ENCODE measurements at regions not wholly inside any gene's neighbourhood (a gene's known extent, or its start where the extent isn't known, plus 50 kb on each side); places are given as distances from the start of the nearest gene placed in this dataset.

- H3K27me3 ChIP-seq (ENCODE audit: insufficient read depth, low read length) = no peaks in the 10 kb centered on the region
- H2AFZ ChIP-seq (ENCODE audit: low read depth, low read length, poor library complexity, severe bottlenecking) = no peak overlapping the region
- DNase-seq (ENCODE audit: low read depth, low spot score) = no peak
- TF ChIP-seq POLR2A (IDR thresholded peaks at IDR 0.05; ENCODE audit: borderline replicate concordance, extremely low read depth, insufficient read depth, insufficient read length) (no peak), ELF1 (IDR thresholded peaks at IDR 0.05; ENCODE audit: borderline replicate concordance, low read depth) (no peak), CTCF (IDR thresholded peaks at IDR 0.05 in 2 of 3, conservative IDR thresholded peaks at IDR 0.05 in 1 of 3; ENCODE audit: borderline replicate concordance in 1 of 3, insufficient read depth in 1 of 3, low read depth in 2 of 3, low read length in 2 of 3) (no peak), ZBTB33 (IDR thresholded peaks at IDR 0.05; ENCODE audit: extremely low read depth, insufficient replicate concordance, low read length) (no peak), RAD21 (IDR thresholded peaks at IDR 0.05; ENCODE audit: low read depth) (no peak), SIN3A (IDR thresholded peaks at IDR 0.05; ENCODE audit: low read depth) (no peak), SP1 (IDR thresholded peaks at IDR 0.05; ENCODE audit: low read depth) (no peak), EZH2 (IDR thresholded peaks at IDR 0.05) (no peak), ZNF274 (IDR thresholded peaks at IDR 0.05; ENCODE audit: low read depth, low read length) (no peak), ATF3 (IDR thresholded peaks at IDR 0.05) (no peak), EZH2phosphoT487 (IDR thresholded peaks at IDR 0.05; ENCODE audit: borderline replicate concordance) (no peak), YY1 (IDR thresholded peaks at IDR 0.05; ENCODE audit: extremely low read depth, insufficient replicate concordance, low read depth, low read length) (no peak), CBX3 (IDR thresholded peaks at IDR 0.05; ENCODE audit: low read depth) (no peak)
- no peak overlapping the region for H3K27ac ChIP-seq (ENCODE audit: low read depth, low read length)
- H3K79me2 ChIP-seq (ENCODE audit: insufficient read depth, low read length) = no peaks in the 10 kb centered on the region
- no peaks in the 10 kb centered on the region for H3K36me3 ChIP-seq (ENCODE audit: control insufficient read depth in 1 of 2, insufficient read depth in 2 of 2, low read length in 2 of 2)
- no peak overlapping the region for H3K9ac ChIP-seq (ENCODE audit: low read length)
- no peak overlapping the region for H3K4me2 ChIP-seq (ENCODE audit: low read length)
- CTCF ChIA-PET = no interaction called here
- peaks cover 0 to 4% of the 10 kb centered on the region in 2 experiments; a peak in 1 of 4 replicates for H3K4me1 ChIP-seq (ENCODE audit: control insufficient read depth in 1 of 2, insufficient read depth in 2 of 2, low read length in 2 of 2)
- H3K9me3 ChIP-seq (ENCODE audit: control insufficient read depth in 1 of 2, insufficient read depth in 1 of 2, low read depth in 1 of 2, low read length in 2 of 2) = no peaks in the 10 kb centered on the region
- H3K4me3 ChIP-seq (replicated peaks in 1 of 2; ENCODE audit: low read depth in 1 of 2, low read length in 2 of 2) = no peak overlapping the region
- intact Hi-C loops (cut with micrococcal nuclease) = no loop called here
- RAD21 ChIA-PET (ENCODE audit: low non-redundant PET in 1 of 2, low total read pairs in 2 of 2, uncharacterized antibody in 2 of 2, unreplicated experiment in 2 of 2) = no interaction called here
- no TSS peak for BruUV-seq (replicated peaks)
- POLR2A ChIA-PET = no interaction called here
- H4K20me1 ChIP-seq (ENCODE audit: insufficient read depth) = no peaks in the 10 kb centered on the region
- no peak for ATAC-seq
- H3K9me2 ChIP-seq (ENCODE audit: insufficient read depth) = no peaks in the 10 kb centered on the region
These were observed 350.8 kb downstream of the BRD1 start for GRCh38 chr22:49476800-49477400.
